ENCODE measurements at regions not wholly inside any gene's neighbourhood (a gene's known extent, or its start where the extent isn't known, plus 50 kb on each side); places are given as distances from the start of the nearest gene placed in this dataset.

DNA sequence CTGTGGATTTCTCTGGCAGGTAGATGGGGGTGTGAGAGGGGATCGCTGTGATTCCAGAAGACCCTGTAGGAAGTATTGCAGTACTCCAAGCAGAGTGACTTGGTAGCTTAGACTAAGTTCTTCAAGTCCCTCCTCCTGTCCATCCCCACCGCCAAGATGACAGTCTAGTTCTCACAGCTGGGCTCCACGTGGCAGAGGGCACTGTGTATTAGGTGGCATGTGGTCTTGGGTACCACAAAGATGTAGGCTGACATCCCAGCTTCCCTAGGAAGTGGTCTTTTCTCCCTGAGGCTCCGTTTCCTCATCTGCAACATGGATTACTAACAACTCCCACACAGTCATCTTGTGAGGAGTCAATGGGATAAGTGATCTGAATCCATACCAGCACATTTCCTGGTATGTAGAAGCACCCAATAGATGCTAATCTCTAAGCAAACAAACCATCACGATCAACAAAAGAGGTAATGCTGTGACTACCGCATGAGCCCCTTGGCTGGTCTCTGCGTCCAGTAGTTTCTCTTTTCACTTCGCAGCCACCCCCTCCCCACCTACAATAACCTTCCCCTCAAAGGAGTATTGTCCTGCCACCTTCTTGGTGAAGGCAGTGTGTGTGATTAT is 349.1 kb upstream of the EEF2KMT start:
- no peak for DNase-seq (ENCODE audit: low read depth in 2 of 2)

DNA sequence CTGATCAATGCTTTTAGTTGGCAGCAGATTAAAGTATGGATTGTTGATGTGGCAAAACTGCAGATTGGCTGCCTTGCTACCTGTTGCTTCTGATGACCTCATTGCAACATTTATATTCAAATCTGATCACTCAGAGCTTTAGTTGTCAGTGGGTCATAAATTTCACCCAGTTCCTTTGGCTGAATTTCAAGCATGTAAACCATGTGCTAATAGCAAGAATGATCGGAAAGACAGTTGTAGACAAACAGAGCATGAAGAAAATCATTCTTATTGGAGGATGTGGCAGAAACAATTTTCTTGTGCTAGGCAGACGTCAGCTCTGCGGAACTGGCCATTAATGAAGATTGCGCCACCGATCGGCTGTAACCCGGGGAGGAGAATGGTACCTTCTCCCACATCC is 346.6 kb upstream of the EEF2KMT start:
- no peak for DNase-seq (ENCODE audit: low read depth in 2 of 2)

DNA sequence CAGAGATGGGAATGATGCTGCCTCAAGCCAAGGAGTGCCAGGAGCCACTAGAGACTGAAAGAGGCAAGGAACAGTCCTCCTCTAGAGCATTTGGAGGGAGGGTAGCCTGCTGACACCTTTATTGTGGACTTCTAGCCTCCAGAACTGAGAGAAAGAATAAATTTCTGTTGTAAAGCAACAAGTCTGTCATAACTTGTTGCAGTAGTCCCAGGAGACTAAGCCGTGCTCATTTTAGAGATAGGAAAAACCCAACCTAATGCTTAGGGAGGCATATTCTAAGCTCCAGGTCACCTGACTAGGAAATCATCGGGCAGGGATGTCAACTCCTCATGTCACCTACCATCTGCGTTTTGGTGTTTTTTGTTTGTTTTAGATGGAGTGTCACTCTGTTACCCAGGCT is 345.4 kb upstream of the EEF2KMT start:
- DNase-seq (ENCODE audit: low read depth in 2 of 2), result no peak

DNA sequence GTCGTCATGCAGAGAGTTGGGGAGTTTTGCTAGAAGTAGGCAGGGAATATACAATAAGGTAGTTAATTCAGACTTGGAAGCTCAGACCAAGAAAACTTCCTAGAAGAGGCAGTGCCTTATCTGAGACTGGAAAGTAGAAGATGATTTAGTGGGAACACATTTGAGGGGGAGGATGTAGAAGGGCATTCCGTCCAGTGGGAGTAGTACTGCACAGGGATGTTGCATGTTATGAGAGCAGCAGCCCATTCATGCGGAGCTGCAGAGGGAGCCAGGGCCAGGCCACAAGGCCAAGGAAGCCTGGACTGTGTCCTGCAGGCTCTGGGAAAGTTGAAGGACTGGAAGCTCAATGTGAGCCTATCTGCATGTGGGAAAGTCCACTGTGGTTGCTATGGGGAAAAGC is 344.5 kb upstream of the EEF2KMT start:
- no peak for DNase-seq (ENCODE audit: low read depth in 2 of 2)

DNA sequence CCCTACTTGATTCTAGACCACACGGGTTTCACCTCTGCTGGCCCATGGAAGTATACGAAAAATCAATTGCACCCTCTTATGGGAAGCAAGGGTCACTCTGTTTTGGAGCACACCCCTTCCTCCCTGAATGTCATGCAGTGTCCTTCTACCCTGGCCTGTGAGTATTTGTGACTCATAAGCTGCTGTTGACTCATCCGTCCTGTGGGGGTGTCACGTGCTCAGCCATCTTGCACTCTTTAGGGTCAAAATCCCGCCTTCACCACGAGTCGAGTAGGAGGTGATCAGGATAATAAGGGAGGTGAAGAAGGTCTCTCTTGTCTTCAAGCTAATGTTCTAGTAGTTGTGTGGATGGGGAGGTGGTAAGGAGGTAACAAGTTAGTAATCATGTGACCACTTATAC is 341.0 kb upstream of the EEF2KMT start:
- DNase-seq (ENCODE audit: low read depth in 2 of 2), result no peak

DNA sequence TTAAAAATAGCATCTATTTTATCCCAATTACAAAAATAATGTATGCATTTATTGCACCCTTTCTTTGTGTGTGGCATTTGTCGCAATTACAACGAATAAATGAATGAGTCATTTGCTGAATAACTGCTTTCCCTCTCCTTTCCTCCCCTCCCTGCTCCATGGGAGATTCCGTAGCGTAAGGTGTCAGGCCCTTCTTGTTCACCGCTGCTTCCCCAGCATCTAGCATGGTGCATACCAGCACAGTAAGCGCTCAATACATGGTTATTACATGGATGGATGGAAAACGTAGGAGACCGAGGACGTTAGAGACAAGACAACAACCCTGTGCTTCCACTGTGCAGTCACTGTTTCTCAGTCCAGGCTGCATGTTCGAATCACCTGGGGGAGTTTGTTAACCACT is 336.0 kb upstream of the EEF2KMT start:
- DNase-seq (ENCODE audit: low read depth in 2 of 2), result no peak

DNA sequence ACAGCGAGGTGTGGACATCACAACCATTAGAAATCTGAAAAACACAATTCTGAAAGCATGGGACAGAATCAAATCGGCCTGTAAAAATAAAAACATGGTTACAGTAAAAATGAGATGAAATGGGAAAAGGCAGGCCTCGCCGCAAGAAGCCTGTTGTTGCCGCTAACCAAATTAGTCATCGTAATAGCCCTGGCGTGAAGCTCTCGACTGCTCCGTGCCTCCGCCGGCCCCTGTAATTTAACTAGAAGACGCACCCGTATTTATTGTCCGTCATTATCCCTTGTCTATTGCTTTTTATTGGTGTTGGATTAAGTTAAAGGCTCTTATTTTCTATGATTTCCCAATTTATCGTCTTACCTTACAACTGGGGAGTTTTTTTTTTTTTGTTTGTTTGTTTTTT is 334.6 kb upstream of the EEF2KMT start:
- no peak for DNase-seq (ENCODE audit: low read depth in 2 of 2)

DNA sequence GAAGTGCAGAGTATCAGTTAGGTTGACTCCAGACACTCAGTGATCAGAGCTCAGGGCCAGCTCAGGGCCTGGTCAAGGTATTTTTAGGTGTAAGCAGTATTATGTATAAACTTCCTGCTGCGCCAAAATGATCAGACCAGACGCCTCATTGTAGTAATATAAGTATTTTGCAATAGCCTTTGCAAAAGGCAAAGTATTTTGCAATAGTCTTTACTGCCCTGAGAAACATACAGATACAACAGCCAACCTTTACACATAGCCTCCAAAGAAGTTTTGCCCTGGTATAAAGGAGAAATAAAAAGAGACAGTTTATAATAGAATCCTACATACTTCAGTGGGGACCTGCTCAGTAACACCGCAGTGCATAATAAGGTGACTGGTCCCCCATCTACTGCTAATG is 333.0 kb upstream of the EEF2KMT start:
- DNase-seq (ENCODE audit: low read depth in 2 of 2), result no peak

DNA sequence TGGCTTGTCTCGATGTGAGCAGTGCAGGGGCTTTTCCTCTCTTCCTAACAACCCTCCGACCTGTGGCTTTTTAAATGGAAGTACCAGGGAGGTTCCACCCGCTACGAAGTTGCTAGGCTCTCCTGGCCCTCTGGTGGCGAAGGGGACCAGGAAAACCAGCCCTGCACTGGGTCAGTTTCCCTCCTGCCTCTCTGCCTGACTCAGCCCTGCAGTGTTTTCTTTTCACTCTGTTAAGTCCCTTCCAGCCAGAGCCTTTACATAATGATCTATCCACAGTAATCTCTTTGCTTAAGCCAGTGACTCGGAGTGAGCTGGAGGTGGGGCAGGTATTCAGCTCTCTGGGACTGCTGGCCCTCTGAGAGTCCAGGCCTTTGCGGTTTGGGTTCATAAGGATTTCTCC is 331.3 kb upstream of the EEF2KMT start:
- DNase-seq (ENCODE audit: low read depth in 2 of 2), result no peak

DNA sequence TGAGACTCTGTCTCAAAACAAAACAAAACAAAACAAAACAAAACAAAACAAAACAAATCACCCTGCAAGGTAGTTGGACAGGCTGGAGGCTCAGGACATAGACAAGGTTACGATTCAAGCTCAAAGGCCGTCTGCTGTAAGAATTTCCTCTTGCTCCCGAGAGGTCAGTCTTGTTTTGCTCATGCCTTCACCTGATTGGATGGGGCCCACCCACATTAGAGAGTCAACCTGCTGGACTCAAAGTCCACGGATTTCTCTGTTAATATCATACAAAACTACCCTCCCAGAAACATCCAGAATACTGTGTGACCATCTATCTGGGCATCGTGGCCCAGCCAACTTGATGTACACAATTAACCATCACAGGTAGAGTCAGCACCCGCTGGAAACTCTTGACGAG is 330.0 kb upstream of the EEF2KMT start:
- no peak for DNase-seq (ENCODE audit: low read depth in 2 of 2)

DNA sequence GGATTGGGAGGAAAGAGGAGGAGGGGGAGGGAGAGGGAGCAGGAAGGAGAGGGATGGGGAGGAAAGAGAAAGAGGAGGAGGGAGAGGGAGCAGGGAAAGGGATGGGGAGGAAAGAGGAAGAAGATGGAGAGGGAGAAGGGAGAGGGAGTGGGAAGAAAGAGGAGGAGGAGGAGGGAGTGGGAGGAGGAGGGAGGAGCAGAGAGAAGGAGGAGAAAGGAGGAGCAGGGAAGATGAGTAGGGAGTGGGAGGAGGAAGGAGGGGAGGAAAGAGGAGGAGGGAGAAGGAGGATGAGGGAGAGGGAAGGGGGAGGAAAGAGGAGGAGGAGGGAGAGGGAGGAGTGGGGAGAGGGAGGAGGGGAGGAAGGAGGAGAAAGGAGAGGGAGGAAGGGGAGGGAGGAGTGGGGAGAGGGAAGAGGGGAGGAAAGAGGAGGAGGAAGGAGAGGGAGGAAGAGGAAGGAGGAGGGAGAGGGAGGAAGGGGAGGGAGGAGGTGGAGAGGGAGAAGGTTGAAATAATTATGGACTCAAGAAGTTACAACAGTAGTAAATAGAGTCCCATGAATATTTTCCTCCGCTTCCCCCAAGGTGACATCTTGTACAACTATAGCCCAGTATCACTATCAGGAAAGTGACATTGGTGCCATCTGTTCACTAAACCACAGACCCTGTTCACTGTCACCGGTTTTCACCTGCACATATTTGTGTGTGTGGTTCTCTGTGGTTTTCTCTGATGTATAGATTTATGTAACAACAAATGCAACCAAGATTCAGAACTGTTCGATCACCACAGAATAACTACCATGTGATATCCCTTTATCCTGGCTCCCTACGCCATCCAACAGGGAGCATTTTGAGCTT is 325.3 kb upstream of the EEF2KMT start:
- no peak for DNase-seq (ENCODE audit: low read depth in 2 of 2)

DNA sequence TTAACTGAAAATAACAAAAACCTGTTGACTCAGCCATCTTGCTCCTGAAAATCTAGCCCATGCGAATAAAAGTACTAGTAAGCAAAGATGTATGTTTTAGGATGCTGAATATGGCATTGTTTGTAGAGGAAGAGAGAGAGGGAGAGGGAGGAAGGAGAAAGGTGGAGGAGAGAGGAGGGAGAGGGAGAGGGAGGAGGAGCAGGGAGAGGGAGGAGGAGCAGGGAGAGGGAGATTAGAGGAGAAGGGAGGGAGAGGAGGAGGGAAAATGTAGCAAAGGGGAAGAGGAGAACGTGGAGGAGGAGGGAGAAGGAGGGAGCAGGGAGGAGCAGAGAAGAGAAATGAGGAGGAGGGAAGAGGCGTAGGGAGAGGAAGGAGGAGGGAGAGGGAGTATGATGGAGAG is 324.5 kb upstream of the EEF2KMT start:
- DNase-seq (ENCODE audit: low read depth in 2 of 2), result no peak

DNA sequence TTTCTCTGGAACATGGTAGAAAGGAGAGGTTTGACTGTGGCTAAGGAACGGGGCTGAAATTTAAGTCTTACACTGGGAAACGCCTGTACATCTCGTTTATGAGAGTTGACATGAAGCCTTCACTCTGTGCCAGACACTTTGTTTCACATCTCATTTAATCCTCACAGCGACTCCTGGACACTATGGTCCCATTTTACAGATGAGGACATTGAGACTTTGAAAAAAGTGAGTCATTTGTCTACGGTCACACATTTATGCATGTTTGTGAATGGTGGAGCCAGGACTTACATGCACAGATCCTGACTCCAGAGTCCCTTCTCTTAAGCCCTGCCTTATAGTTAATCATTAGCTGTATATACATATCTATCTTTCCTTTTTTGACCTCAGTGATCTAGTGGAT is 318.4 kb upstream of the EEF2KMT start:
- DNase-seq (ENCODE audit: low read depth in 2 of 2), result no peak

DNA sequence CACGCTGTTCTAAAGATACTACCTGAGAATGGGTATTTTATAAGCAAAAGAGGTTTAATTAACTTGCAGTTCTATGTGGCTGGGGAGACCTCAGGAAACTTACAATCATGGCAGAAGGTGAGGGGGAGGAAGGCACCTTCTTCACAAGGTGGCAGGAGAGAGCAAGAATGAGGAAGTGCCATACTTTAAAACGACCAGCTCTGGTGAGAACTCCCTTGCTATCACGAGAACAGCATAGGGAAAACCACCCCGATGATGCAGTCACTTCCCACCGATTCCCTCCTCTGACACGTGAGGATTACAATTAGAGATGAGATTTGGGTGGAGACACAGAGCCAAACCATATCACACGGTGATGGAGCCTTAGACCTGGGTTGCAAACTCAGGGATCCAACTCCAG is 317.5 kb upstream of the EEF2KMT start:
- no peak for DNase-seq (ENCODE audit: low read depth in 2 of 2)

DNA sequence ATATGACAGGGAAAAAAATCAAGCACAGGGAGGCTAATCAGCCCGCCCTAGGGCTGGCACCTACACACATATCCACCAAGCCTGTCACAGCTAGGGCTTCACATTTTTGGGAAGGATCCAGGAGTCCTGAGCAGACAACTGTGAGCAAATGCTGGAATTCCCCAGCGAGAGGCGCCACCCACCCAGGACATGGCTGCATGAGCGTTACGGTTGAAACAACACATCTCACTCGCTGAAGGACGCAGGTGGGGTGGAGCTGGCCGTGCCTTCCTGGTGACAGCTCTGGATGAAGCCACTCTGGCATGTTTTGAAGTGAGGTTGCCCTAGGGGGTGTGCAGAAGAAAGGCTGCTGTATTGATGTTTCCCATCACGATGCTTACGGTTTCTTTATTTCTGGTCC is 315.1 kb upstream of the EEF2KMT start:
- no peak for DNase-seq (ENCODE audit: low read depth in 2 of 2)

DNA sequence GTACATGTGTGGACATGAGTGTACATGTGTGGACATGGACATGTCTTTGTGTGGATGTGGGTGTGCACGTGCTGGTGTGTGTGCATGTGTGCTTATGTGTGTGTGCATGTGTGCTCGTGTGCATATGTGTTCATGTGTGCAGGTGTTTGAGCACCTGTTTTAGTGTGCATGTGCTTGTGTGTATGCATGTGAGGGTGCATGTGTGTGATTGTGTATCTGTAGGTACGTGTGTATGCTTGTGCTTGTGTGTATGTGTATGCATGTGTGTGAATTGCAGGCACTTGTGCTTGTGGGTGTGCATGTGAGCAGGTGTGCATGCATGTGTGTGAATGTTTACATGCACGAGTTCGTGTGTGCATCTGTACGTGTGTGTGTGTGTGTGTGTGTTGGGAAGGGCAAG is 300.6 kb upstream of the EEF2KMT start:
- DNase-seq (ENCODE audit: low read depth in 2 of 2), result no peak

DNA sequence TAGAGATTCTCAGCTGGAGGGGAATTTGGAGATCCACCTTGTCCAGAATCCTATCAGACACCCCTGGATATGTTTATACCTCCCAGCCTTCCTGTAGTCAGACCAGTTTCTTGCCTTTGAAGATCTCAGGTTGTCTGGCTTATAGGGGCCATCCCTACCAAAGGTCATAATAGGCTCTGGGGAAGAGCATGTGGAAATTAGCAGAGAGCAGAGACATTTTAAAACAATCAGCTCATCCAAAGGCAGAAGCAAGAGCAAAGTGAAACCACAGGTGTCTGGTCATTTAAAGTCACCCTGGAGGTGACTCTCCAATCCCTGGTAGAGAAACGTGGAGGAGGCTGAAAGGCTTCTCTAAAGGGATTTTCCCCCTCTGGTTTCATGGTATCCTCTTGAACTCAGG is 299.3 kb upstream of the EEF2KMT start:
- DNase-seq (ENCODE audit: low read depth in 2 of 2), result no peak

DNA sequence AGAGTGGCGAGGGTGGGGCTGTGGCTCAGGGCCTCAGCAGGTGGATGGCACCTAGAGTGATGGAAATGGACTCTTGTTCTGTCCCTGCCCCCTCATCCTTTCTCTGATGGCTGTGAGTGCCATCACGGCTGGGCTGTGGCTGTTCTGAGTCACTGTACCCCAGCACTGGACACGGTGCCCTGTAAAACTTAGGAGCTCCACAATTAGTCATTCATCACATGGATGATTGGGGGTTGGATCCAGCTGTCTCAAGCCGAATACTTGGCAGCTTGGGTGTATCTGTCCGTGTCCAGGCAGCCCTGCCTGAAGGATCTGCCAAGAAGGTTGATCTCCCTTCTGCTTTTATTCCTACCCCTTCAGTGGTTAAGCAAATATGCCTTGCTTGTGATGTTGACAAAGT is 295.5 kb upstream of the EEF2KMT start:
- no peak for DNase-seq (ENCODE audit: low read depth in 2 of 2)

DNA sequence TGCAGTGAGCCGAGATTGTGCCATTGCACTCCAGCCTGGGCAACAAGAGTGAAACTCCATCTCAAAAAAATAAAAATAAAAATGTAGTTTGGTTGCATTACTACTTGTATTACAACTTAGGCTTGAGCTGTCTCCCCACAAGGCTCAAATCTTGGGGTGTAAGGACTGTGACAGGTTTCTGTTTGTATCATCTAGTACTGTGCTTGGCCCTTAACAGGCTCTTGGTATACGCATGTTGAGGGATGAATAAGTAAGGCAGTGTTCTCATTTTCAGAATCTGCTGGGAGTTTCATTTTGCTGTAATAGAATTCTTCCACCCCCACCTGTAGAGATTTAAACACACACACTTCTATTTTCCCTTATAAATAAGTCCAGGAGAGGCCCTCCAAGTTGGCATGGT is 289.4 kb upstream of the EEF2KMT start:
- no peak for DNase-seq (ENCODE audit: low read depth in 2 of 2)

DNA sequence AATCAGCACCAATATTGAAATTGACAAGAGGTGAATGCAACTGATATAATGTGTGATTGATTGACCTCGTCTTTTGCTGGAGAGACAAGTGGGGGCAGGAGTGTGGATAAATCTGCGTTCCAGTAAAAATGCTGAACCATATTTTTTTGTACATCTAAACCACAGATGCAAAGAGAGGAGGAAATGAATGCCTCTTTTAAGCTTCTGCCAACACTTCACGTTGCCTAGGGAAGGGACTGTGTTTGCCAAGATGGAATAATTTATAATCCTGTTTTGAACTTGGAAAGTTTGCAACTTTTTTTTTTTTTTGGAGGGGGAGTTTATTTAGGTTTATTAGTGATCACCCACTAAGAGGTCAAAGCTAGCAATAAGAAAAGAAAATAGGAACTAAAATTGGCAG is 288.2 kb upstream of the EEF2KMT start:
- no peak for DNase-seq (ENCODE audit: low read depth in 2 of 2)

DNA sequence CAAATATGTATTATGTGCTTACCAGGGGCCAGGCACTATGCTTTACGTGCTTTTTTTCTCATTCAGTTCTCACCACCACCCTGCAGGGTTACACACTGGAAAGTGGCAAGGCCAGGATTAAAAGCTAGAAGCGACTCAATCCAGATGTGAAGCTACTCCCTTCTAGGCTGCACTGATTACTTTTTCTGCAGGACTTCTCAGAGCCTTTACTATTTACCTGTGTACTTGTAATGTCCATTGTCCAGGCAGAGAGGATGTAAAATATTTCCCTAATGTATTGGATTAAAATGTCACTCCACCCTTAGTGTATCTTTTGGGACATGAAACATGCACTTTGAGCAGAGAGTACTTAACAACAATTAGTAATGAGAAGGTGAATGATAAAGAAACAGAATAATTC is 287.5 kb upstream of the EEF2KMT start:
- no peak for DNase-seq (ENCODE audit: low read depth in 2 of 2)

DNA sequence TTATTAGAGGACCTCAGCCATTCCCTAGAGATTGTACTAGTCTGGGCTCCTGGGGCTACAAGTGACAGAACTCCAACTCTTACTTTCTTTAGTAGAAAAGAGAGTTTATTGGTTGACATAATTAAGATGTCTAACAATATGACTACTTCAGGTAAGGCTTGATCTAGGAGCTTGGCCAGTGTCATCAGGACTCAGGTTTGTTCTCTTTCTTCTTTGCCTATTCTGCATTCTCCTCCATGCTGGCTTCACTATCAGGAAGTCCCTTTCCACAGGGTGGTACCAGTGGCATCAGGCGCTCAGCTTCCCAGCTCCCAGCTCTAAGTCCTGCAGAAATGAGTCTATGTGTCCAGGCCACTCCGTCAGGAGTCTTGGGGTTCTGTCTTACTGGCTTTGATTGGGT is 286.1 kb upstream of the EEF2KMT start:
- DNase-seq (ENCODE audit: low read depth in 2 of 2), result no peak

DNA sequence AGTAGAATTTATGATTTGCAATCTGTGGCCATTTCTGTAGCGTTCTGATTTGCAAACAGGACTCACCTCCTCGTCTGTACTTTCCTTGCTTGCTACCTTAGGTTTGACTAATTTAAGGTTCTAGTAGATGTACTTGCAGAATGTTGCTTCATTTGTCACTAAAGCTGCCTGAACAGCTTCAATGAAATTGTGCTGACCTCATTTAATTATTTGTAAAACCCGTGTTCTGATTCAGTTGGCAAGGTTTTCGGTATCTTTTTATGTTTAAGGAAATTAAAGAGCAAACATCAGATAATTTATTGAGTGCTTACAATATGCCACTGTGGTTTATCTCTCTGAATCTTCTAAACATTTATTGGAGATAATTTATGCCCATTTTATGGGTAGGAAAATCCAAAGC is 284.9 kb upstream of the EEF2KMT start:
- DNase-seq (ENCODE audit: low read depth in 2 of 2), result no peak

DNA sequence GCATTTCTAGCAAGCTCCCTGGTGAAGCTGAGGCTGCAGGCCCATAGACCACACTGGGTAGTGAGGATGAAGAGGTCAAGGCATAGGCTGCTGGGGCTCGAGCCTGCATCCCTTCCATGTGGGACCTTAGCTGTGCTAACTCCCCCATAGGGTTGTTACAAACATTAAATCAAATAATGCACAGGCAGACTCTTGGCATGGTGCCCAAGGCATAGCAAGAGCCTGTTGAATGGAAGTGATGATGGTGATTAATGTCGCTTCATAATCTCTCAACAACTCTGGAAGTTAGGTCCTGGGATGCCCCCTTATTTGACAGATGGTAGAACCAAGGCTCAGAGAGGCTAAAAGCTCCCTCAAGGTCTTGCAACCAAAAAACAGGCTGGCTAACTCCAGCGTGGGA is 283.9 kb upstream of the EEF2KMT start:
- no peak for DNase-seq (ENCODE audit: low read depth in 2 of 2)

Measured in stimulated activated CD4-positive, alpha-beta T cell treated with anti-CD3 and anti-CD28 coated beads, Interleukin-15, amount 100 ng/mL, for 48 hours (primary cell).